HG02610 (cell line): ENCODE measurements at regions not wholly inside any gene's neighbourhood (a gene's known extent, or its start where the extent isn't known, plus 50 kb on each side); places are given as distances from the start of the nearest gene placed in this dataset.
"Not testable (repeated sequence)": the region's sequence is repeated elsewhere in the genome, so short reads cannot be mapped to it uniquely, and the experiment has no call there.

Experiments used
- ATAC-seq: cut with Tn5 transposase; IDR thresholded peaks from one replicate; pipeline ENCODE4 v1.9.1; 2021; ENCODE audit warnings: mild to moderate bottlenecking, moderate library complexity; ENCODE audit not compliant: unreplicated experiment

DNA sequence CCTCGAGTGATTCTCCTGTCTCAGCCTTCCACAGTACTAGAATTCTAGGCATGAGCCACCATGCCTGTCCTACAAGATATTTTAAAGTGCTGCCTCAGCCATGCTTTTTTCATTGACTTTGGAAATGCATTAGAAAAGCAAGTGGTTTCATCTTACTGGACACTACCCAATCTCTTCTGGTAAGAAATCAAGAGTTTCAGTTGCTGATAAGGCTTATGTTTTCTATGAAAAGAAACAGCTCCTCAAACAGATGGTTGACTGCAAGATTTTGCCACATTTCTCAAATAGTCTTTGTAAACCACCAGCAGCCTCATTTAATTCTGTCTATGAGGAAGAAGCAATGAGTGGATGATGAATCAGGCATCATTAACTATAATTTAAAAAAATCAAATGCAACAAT lies 264.5 kb upstream of the LRP1B start:
- no peak for ATAC-seq

- no peak for ATAC-seq
These were observed 249.6 kb upstream of the LRP1B start for GRCh38 chr2:142380372-142380771.

- not testable (repeated sequence) for ATAC-seq
These were observed 231.3 kb upstream of the LRP1B start for GRCh38 chr2:142362069-142362468.

DNA sequence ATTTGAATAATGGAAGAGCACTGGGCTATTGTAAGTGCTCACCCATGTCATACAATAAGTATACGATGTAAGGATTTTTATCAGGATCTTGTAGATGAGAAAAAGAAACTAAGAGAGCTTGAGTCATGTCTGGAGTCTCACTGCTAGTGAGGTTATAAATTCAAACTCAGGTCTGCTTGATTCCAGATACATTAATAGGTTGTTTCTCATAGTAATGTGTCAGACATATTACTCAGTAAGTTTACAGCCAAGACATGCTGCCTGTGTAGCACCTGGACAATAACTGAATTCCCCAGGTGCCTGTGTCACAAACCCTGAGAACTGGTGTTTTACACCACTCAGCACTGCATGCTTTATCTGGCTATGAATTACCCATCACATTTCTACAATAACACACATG lies 216.9 kb upstream of the LRP1B start:
- ATAC-seq, result no peak

DNA sequence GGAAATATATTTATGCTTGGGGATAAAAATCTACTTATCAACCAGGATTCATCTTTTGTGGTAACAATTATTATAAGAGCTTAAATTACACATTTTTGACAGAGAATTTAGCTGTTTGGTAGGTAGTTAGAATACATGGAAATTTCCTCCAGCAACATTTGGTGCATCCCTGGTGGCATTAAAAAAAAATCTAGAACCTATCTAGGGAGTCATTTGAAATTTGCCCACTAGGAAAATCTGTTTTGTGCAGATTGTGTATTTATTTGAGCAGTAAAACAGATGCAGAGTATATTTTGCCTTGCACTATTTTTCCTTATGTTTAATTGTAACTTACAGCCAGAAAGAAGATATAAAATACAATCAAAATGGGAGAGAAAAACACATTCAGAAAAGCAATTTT lies 208.4 kb upstream of the LRP1B start:
- ATAC-seq, result no peak

DNA sequence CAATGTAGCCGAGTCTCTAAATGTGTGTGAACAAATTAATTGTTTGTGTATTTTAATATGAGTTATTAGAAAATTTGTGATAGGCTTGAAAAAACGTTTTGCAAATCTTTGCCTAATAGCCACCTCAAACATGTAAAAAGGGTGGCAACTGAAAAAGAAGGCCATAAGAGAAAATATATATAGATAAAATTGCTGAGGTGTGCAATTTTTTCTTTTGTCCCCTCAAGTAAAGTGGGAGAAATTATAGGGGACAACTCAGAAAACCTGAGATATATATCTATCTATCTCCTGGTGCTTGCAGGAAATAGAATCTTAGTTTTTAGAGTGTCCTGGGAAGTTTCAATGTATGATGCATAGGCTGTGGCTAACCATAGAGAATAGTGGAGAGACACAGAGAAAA lies 201.4 kb upstream of the LRP1B start:
- ATAC-seq, result no peak

- no peak for ATAC-seq
These were observed 199.6 kb upstream of the LRP1B start for GRCh38 chr2:142330458-142330857.

- no peak for ATAC-seq
These were observed 195.1 kb upstream of the LRP1B start for GRCh38 chr2:142325870-142326269.

- no peak for ATAC-seq
These were observed 192.4 kb upstream of the LRP1B start for GRCh38 chr2:142323206-142323605.

GRCh38 chr2:142321706-142322280 lies 191.0 kb upstream of the LRP1B start:
- no peak for ATAC-seq

GRCh38 chr2:142320067-142320466 lies 189.3 kb upstream of the LRP1B start:
- no peak for ATAC-seq

- no peak for ATAC-seq
These were observed 185.2 kb upstream of the LRP1B start for GRCh38 chr2:142316049-142316448.

DNA sequence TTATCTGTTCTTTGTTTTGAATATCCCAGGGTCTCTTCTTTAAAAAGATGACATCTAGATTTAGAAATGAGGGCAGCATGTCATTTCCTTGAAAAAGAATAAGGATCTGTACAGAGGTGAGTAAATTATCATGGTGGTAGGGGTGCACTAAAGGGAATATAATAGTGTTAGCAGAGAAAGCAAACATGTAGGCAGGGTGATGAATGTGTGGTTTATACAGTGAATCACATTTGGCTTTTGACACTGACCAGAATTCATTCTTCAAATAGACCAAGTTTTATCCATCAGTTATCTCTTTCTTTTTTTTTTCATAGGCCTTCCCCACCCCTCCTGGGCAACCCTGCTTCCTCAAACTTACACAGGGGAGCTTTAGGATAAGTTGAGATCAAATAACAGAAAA lies 184.5 kb upstream of the LRP1B start:
- ATAC-seq, result no peak

DNA sequence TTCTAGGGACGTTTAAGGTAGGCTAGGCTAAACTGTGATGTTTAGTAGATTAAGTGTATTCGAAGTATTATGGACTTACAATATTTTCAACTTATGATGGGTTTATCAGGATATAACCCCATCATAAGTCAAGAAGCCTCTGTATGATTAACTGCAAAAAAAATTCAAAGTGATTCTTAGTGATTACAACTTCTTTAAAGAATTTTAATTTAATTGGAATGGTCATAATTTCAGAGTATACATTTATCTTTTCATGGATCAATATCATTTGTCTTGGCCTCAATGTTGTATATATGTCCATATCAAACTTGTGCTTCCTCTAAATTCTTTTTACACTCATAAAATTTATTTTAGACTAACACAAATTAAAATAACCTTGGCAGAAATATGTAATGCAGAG lies 183.3 kb upstream of the LRP1B start:
- ATAC-seq, result no peak

DNA sequence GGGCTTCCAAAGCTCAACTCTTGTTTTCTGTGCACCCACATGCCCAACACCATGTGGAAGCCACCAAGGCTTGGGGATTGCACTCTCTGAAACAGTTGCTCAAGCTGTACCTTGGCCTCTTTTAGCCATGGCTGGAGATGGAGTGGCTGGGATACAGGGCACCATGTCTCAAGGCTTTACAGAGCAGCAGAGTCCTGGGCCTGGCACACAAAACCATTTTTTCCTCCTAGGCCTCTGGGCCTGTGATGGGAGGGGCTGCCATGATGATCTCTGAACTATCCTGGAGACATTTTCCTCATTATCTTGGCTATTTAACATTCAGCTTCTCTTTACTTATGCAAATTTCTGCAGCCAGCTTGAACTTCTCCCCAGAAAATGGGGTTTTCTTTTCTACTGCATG lies 179.7 kb upstream of the LRP1B start:
- ATAC-seq, result no peak

- ATAC-seq, result no peak
These were observed 177.9 kb upstream of the LRP1B start for GRCh38 chr2:142308744-142309143.

- ATAC-seq, result no peak
These were observed 176.8 kb upstream of the LRP1B start for GRCh38 chr2:142307616-142308115.

DNA sequence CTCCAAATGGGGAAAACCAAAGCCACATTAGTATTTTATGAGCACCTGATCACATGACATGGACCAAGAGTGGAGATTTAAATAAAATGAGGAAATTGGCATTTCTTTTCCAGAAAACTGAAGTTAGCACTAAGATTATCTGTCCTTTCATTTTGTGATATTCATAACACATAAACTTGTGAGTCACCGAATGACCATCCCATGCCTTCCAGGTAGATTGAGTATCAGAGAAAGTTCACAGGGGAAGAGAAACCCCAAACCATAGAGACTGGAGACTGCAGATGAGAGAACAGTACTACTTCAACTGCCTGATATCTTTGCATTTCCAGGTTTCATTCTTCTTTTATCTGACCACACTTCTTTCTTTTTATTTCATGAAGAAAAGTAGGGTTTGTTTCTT lies 176.3 kb upstream of the LRP1B start:
- ATAC-seq, result no peak

DNA sequence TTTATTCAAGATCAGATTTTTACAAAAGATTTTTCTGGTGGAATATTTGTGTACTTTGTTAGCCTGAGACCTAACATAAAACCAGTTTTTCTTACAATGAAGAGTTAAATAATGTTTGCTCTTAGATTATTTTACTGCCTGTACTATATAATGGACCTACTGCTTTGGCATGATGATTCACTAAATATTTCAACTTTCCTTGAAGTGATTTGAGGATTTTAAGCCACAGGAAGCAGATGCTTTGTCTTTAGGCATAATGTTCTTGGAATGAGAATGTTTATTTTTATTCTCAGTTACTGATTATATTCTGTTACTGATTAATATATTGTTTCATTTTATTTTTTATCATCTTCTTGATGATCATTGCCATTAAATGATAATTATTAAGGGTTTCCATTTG lies 175.3 kb upstream of the LRP1B start:
- no peak for ATAC-seq

DNA sequence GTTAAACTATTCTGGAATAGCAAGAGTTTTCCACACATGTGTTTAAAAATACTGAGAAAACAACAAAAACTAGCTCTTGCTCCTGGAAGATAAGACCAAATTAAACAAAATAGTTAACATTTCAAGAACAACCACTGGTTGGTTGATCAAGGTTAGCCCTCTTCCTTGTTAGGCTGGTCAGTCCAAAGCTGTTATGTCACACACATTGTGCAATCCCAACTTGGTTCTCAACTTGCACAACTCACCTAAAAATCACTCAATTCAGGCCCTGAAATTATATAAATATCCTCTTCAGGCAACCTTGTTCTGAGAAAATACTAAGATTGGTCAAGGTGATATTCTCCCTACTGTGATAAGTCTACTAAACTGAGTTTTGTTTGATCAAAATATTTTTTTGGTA lies 169.7 kb upstream of the LRP1B start:
- no peak for ATAC-seq

- ATAC-seq, result no peak
These were observed 168.2 kb upstream of the LRP1B start for GRCh38 chr2:142299021-142299420.

DNA sequence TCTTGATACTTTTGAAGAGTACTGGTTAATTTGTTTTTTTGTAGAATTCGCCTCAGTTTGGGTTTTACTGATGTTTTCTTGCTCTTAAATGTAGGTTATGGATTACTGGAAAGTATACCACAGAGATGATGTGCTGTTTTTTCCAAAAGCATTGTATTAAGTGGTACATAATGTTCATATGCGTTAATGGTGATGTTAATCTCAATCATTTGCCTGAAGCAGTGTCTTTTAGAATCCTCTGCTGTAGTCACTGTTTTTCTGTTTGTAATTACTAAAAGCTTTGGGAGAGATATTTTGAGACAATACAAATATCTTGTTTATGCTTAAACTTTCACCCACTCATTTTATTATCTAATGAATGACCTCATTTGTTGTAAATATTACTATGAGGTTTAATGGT lies 163.4 kb upstream of the LRP1B start:
- ATAC-seq, result no peak

DNA sequence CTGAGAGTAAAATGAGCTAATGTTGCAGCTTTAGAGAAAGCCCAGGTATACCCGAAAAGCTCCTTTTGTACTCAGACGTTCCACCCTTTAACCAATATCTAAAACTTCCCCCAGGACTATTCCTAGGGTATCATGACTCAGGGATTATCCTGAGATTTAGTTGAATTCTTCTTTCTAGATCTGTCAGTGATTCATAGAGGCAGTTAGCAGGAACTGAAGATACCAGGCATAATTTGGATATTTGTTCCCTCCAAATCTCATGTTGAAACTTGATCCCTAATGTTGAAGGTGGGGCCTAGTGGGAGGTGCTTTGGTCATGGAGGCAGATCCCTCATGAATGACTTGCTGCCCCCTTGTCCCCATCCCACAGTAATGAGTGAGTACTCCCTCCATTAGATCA lies 161.2 kb upstream of the LRP1B start:
- no peak for ATAC-seq
